ENCODE measurements at regions not wholly inside any gene's neighbourhood (a gene's known extent, or its start where the extent isn't known, plus 50 kb on each side); places are given as distances from the start of the nearest gene placed in this dataset.

DNA sequence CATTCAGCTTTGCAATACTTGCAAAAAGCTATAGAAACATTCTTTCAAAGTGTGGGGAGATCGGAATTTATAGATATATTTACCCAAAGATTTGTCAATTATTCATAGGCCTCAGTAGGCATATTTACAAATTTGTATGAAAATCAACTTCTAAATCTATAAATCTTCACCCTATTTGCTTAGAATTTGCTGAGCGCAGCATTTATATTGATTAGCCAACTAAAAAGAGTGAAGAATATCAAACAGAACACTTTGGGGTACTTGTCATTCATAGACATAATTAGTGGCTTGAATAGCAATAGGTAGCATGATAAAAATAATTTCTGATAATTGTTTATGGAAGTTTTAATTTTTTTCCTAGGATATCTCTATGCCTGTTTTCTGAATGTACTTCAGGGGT lies 244.5 kb upstream of the SLC35B3 start:
- Histone ChIP-seq H3K4me1 (ENCODE audit: low read depth) (no peaks in the 10 kb centered on the region), H3K4me3 (no peak overlapping the region), H3K9me3 (no peaks in the 10 kb centered on the region), H3K36me3 (ENCODE audit: low read depth) (no peaks in the 10 kb centered on the region)
- intact Hi-C loops (cut with DNase I, micrococcal nuclease): no loop called here
- TF ChIP-seq, protein P1, sequence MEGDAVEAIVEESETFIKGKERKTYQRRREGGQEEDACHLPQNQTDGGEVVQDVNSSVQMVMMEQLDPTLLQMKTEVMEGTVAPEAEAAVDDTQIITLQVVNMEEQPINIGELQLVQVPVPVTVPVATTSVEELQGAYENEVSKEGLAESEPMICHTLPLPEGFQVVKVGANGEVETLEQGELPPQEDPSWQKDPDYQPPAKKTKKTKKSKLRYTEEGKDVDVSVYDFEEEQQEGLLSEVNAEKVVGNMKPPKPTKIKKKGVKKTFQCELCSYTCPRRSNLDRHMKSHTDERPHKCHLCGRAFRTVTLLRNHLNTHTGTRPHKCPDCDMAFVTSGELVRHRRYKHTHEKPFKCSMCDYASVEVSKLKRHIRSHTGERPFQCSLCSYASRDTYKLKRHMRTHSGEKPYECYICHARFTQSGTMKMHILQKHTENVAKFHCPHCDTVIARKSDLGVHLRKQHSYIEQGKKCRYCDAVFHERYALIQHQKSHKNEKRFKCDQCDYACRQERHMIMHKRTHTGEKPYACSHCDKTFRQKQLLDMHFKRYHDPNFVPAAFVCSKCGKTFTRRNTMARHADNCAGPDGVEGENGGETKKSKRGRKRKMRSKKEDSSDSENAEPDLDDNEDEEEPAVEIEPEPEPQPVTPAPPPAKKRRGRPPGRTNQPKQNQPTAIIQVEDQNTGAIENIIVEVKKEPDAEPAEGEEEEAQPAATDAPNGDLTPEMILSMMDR (IDR thresholded peaks at IDR 0.05): no peak
- DNase-seq: no peak
- no peak for ATAC-seq

GRCh38 chr6:8678466-8678865 lies 243.1 kb upstream of the SLC35B3 start:
- intact Hi-C loops (cut with DNase I, micrococcal nuclease): no loop called here
- Histone ChIP-seq H3K4me1 (ENCODE audit: low read depth) (no peaks in the 10 kb centered on the region), H3K9me3 (no peaks in the 10 kb centered on the region), H3K4me3 (no peak overlapping the region), H3K36me3 (ENCODE audit: low read depth) (no peaks in the 10 kb centered on the region)
- ATAC-seq (no peak), DNase-seq (no peak)
- TF ChIP-seq, protein P1 (IDR thresholded peaks at IDR 0.05): no peak

- no peaks in the 10 kb centered on the region for H3K36me3 ChIP-seq (ENCODE audit: low read depth)
- ATAC-seq (no peak), DNase-seq (no peak)
- H3K4me3 ChIP-seq: no peak overlapping the region
- TF ChIP-seq, protein P1 (IDR thresholded peaks at IDR 0.05): no peak
- no peaks in the 10 kb centered on the region for H3K4me1 ChIP-seq (ENCODE audit: low read depth)
- H3K9me3 ChIP-seq: no peaks in the 10 kb centered on the region
- intact Hi-C loops (cut with DNase I, micrococcal nuclease): no loop called here
These were observed 238.8 kb upstream of the SLC35B3 start for GRCh38 chr6:8674126-8674525.

DNA sequence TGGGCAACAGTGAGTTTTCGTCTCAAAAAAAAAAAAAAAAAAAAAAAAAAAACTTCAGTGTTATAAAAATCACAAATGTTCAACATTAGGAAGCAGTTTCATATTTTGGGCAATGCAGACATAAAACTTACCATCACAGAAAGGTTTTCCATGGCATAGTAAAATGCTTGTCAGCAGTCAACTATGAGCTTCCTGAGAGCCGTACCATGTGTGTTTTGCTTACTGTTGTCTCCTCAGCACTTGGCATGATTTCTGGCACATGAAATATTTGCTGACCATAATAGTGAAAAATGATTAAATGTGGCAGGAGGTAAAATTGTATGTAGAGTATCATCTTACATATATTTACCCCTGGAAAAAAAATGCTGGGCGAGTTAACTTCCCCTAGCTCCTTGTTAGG lies 237.5 kb upstream of the SLC35B3 start:
- intact Hi-C loops (cut with DNase I, micrococcal nuclease): no loop called here
- ATAC-seq: no peak
- DNase-seq: no peak
- Histone ChIP-seq H3K36me3 (ENCODE audit: low read depth) (no peaks in the 10 kb centered on the region), H3K4me1 (ENCODE audit: low read depth) (no peaks in the 10 kb centered on the region), H3K9me3 (no peaks in the 10 kb centered on the region), H3K4me3 (no peak overlapping the region)
- TF ChIP-seq, protein P1 (IDR thresholded peaks at IDR 0.05): no peak

GRCh38 chr6:8670792-8671191 lies 235.4 kb upstream of the SLC35B3 start:
- intact Hi-C loops (cut with DNase I, micrococcal nuclease): no loop called here

More at GRCh38 chr6:8670792-8671191, 235.4 kb upstream of the SLC35B3 start:
- Histone ChIP-seq H3K36me3 (ENCODE audit: low read depth) (no peaks in the 10 kb centered on the region), H3K4me1 (ENCODE audit: low read depth) (no peaks in the 10 kb centered on the region), H3K9me3 (no peaks in the 10 kb centered on the region), H3K4me3 (no peak overlapping the region)
- DNase-seq (no peak), ATAC-seq (no peak)
- TF ChIP-seq, protein P1 (IDR thresholded peaks at IDR 0.05): no peak
